MM.1S (cell line): ENCODE measurements at regions not wholly inside any gene's neighbourhood (a gene's known extent, or its start where the extent isn't known, plus 50 kb on each side); places are given as distances from the start of the nearest gene placed in this dataset.

Experiments used
- CTCF ChIP-seq: fragments of 300-600 bp; sonication (generic); IDR thresholded peaks from 2 replicates; pipeline ENCODE4 v1.5.1; 2016; ENCODE audit warnings: antibody characterized with exemption, low read length, mixed read lengths
- EZH2 ChIP-seq: fragments of 300-600 bp; sonication (generic); optimal IDR thresholded peaks from 2 replicates; pipeline ENCODE3; 2017; ENCODE audit warnings: low read depth, mild to moderate bottlenecking, antibody characterized with exemption, low read length, mixed read lengths
- EZH2phosphoT487 ChIP-seq: fragments of 300-600 bp; sonication (generic); IDR thresholded peaks from 2 replicates; pipeline ENCODE4 v1.6.1; 2018; ENCODE audit warnings: antibody characterized with exemption, low read length

DNA sequence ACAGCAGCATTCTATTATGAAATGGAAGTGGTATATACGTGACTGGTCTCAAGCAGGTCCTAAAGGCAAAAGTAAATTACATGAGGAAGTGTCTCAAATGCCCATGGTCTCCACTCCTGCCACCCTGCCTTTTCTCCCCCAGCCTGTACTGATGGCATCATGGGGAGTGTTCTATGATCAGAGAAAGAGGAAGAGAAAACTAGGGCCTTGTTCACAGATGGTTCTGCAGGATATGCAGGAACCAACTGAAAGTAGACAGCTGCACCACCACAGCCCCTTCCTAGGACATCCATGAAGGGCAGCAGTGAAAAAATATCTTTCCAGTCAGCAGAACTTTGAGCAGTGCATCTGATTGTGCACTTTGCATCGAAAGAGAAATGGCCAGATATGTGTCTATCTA, 901.5 kb downstream of the ARAP2 start:
- TF ChIP-seq CTCF (no peak), EZH2phosphoT487 (no peak), EZH2 (no peak)
